ENCODE measurements at regions not wholly inside any gene's neighbourhood (a gene's known extent, or its start where the extent isn't known, plus 50 kb on each side); places are given as distances from the start of the nearest gene placed in this dataset.

DNA sequence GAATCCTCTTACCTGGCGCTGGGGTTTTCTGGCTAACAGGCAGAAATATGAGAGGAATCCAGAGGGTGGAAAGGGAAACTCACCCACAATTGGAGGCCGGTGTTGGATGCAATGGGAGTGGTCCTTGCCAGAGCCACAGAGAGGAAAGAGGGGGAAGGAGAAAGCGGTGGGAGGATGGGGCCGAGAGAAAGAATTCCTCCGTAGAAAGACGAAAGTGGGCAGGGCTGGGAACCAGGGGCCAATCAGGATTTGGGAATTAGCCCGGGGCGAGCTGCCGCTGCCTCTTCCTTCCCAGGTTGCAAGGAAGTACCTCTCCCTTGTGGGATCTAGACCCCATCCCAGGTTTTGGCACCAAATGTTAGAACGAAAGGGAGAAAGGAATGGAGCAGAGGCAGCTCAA is 83.1 kb upstream of the SPIN4 start:
- TF ChIP-seq, protein P1, sequence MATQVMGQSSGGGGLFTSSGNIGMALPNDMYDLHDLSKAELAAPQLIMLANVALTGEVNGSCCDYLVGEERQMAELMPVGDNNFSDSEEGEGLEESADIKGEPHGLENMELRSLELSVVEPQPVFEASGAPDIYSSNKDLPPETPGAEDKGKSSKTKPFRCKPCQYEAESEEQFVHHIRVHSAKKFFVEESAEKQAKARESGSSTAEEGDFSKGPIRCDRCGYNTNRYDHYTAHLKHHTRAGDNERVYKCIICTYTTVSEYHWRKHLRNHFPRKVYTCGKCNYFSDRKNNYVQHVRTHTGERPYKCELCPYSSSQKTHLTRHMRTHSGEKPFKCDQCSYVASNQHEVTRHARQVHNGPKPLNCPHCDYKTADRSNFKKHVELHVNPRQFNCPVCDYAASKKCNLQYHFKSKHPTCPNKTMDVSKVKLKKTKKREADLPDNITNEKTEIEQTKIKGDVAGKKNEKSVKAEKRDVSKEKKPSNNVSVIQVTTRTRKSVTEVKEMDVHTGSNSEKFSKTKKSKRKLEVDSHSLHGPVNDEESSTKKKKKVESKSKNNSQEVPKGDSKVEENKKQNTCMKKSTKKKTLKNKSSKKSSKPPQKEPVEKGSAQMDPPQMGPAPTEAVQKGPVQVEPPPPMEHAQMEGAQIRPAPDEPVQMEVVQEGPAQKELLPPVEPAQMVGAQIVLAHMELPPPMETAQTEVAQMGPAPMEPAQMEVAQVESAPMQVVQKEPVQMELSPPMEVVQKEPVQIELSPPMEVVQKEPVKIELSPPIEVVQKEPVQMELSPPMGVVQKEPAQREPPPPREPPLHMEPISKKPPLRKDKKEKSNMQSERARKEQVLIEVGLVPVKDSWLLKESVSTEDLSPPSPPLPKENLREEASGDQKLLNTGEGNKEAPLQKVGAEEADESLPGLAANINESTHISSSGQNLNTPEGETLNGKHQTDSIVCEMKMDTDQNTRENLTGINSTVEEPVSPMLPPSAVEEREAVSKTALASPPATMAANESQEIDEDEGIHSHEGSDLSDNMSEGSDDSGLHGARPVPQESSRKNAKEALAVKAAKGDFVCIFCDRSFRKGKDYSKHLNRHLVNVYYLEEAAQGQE (IDR thresholded peaks at IDR 0.05), result no peak
- TF ChIP-seq, protein P2, sequence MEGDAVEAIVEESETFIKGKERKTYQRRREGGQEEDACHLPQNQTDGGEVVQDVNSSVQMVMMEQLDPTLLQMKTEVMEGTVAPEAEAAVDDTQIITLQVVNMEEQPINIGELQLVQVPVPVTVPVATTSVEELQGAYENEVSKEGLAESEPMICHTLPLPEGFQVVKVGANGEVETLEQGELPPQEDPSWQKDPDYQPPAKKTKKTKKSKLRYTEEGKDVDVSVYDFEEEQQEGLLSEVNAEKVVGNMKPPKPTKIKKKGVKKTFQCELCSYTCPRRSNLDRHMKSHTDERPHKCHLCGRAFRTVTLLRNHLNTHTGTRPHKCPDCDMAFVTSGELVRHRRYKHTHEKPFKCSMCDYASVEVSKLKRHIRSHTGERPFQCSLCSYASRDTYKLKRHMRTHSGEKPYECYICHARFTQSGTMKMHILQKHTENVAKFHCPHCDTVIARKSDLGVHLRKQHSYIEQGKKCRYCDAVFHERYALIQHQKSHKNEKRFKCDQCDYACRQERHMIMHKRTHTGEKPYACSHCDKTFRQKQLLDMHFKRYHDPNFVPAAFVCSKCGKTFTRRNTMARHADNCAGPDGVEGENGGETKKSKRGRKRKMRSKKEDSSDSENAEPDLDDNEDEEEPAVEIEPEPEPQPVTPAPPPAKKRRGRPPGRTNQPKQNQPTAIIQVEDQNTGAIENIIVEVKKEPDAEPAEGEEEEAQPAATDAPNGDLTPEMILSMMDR (IDR thresholded peaks at IDR 0.05; ENCODE audit: low read depth, low read length, missing input control), result no peak
- TF ChIP-seq, protein P3, sequence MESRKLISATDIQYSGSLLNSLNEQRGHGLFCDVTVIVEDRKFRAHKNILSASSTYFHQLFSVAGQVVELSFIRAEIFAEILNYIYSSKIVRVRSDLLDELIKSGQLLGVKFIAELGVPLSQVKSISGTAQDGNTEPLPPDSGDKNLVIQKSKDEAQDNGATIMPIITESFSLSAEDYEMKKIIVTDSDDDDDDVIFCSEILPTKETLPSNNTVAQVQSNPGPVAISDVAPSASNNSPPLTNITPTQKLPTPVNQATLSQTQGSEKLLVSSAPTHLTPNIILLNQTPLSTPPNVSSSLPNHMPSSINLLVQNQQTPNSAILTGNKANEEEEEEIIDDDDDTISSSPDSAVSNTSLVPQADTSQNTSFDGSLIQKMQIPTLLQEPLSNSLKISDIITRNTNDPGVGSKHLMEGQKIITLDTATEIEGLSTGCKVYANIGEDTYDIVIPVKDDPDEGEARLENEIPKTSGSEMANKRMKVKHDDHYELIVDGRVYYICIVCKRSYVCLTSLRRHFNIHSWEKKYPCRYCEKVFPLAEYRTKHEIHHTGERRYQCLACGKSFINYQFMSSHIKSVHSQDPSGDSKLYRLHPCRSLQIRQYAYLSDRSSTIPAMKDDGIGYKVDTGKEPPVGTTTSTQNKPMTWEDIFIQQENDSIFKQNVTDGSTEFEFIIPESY (IDR thresholded peaks at IDR 0.05), result no peak
- no peak for TF ChIP-seq YY1 (IDR thresholded peaks at IDR 0.05)
- TF ChIP-seq JUND (IDR thresholded peaks at IDR 0.05), result no peak
- TF ChIP-seq, protein P4, sequence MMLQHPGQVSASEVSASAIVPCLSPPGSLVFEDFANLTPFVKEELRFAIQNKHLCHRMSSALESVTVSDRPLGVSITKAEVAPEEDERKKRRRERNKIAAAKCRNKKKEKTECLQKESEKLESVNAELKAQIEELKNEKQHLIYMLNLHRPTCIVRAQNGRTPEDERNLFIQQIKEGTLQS (IDR thresholded peaks at IDR 0.05), result no peak
- TF ChIP-seq, protein P5, sequence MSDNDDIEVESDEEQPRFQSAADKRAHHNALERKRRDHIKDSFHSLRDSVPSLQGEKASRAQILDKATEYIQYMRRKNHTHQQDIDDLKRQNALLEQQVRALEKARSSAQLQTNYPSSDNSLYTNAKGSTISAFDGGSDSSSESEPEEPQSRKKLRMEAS (IDR thresholded peaks at IDR 0.05), result no peak

Data from liver (tissue), 3 donors.